ENCODE measurements at regions not wholly inside any gene's neighbourhood (a gene's known extent, or its start where the extent isn't known, plus 50 kb on each side); places are given as distances from the start of the nearest gene placed in this dataset.

GRCh38 chr14:98685725-98686124 is 586.3 kb downstream of the BCL11B start:
- TF ChIP-seq POLR2AphosphoS5 (IDR thresholded peaks at IDR 0.05; ENCODE audit: low read depth, low read length) (no peak), POU2F2 (IDR thresholded peaks at IDR 0.05; ENCODE audit: low read depth, low read length) (no peak), POLR2A (IDR thresholded peaks at IDR 0.05; ENCODE audit: low read depth, low read length) (no peak), SPI1 (IDR thresholded peaks at IDR 0.05; ENCODE audit: low read depth, low read length) (no peak)

Data from GM12891 (cell line).